H1 (cell line): ENCODE measurements at regions not wholly inside any gene's neighbourhood (a gene's known extent, or its start where the extent isn't known, plus 50 kb on each side); places are given as distances from the start of the nearest gene placed in this dataset.

ENCODE experiments used
- CTCF ChIA-PET: fragments of 300-600 bp; sonication (Branson Sonifier 250); formaldehyde crosslinking; loops from one replicate; lab custom pipeline; 2021; ENCODE audit not compliant: partially characterized antibody; lab: Charles Lee
- POLR2A ChIA-PET: fragments of 300-600 bp; sonication (Branson Sonifier 250); formaldehyde crosslinking; loops from one replicate; lab custom pipeline; 2021; ENCODE audit warnings: inconsistent platforms; ENCODE audit not compliant: partially characterized antibody; lab: Charles Lee
- DNase-seq, 2 experiments: peaks; one replicate each; pipeline versions ENCODE4 v3.0.0 to v3.0.0-alpha.2; 2010 to 2022; ENCODE audit warnings: low spot score in 2 of 2, low read depth in 1 of 2, mixed read lengths in 1 of 2
- FAIRE-seq: peaks from 2 replicates; lab custom pipeline; 2011; peaks lifted over from hg19 to GRCh38; lab: Jason Lieb, UNC
- H2AFZ ChIP-seq: 2 replicates; pipeline ENCODE4 v1.8.1; 2012; ENCODE audit warnings: low read length, inconsistent platforms
- H2AK5ac ChIP-seq: 2 replicates; pipeline ENCODE4 v1.6.1; 2013; ENCODE audit warnings: low read depth, low read length
- H2BK120ac ChIP-seq: replicated peaks from 2 replicates; pipeline ENCODE3; 2013; ENCODE audit warnings: low read depth, low read length, inconsistent platforms
- H2BK12ac ChIP-seq: 2 replicates; pipeline ENCODE4 v1.6.1; 2013; ENCODE audit warnings: low read depth, low read length
- H2BK15ac ChIP-seq: 2 replicates; pipeline ENCODE4 v1.6.1; 2013; ENCODE audit warnings: low read length
- H2BK20ac ChIP-seq: 2 replicates; pipeline ENCODE4 v1.6.1; 2013; ENCODE audit warnings: low read length
- H2BK5ac ChIP-seq: 2 replicates; pipeline ENCODE4 v1.6.1; 2013; ENCODE audit warnings: low read depth, low read length
- H3K14ac ChIP-seq: 2 replicates; pipeline ENCODE4 v1.6.1; 2013; ENCODE audit warnings: inconsistent platforms; ENCODE audit not compliant: insufficient read length
- H3K18ac ChIP-seq: 2 replicates; pipeline ENCODE4 v1.6.1; 2013; ENCODE audit warnings: low read length; ENCODE audit errors: extremely low read depth
- H3K23ac ChIP-seq: 2 replicates; pipeline ENCODE4 v1.6.1; 2013; ENCODE audit warnings: inconsistent platforms; ENCODE audit not compliant: insufficient read length
- H3K23me2 ChIP-seq: 2 replicates; pipeline ENCODE4 v1.6.1; 2013; ENCODE audit warnings: low read depth, low read length
- H3K27ac ChIP-seq: 2 replicates; pipeline ENCODE4 v1.6.1; 2011; ENCODE audit warnings: low read depth, low read length, inconsistent platforms
- H3K27me3 ChIP-seq, 4 experiments: replicated peaks in 1 of 4; 1 replicate in 1 of 4; 2 replicates in 3 of 4; pipeline versions ENCODE4 v1.6.1 to v1.8.1; 2011 to 2013; ENCODE audit warnings: low read length in 3 of 4, mild to moderate bottlenecking in 3 of 4, inconsistent platforms in 2 of 4, mixed read lengths in 2 of 4, moderate library complexity in 1 of 4; ENCODE audit not compliant: control insufficient read depth in 3 of 4, insufficient read depth in 3 of 4; ENCODE audit errors: extremely low read depth in 1 of 4
- H3K36me3 ChIP-seq, 4 experiments: 2 replicates each; pipeline versions ENCODE4 v1.6.1 to v1.8.1; 2011 to 2013; ENCODE audit warnings: mild to moderate bottlenecking in 4 of 4, low read length in 3 of 4, moderate library complexity in 2 of 4, control low read depth in 1 of 4, inconsistent platforms in 1 of 4; ENCODE audit not compliant: insufficient read depth in 4 of 4, control insufficient read depth in 2 of 4
- H3K4ac ChIP-seq: replicated peaks from 2 replicates; pipeline ENCODE3; 2013; ENCODE audit warnings: low read length, low read depth, mixed read lengths, inconsistent platforms; ENCODE audit not compliant: insufficient read length
- H3K4me1 ChIP-seq, 4 experiments: replicated peaks in 1 of 4; 1 replicate in 1 of 4; 2 replicates in 3 of 4; pipeline versions ENCODE4 v1.6.1 to v1.8.1; 2011 to 2013; ENCODE audit warnings: low read length in 3 of 4, inconsistent platforms in 2 of 4, mixed read lengths in 1 of 4; ENCODE audit not compliant: insufficient read depth in 4 of 4, control insufficient read depth in 3 of 4
- H3K4me2 ChIP-seq, 2 experiments: 2 replicates each; pipeline versions ENCODE4 v1.6.1 to v1.8.1; 2011 to 2013; ENCODE audit warnings: low read depth in 2 of 2, low read length in 2 of 2, control low read depth in 1 of 2, inconsistent platforms in 1 of 2, mild to moderate bottlenecking in 1 of 2; ENCODE audit not compliant: insufficient read depth in 1 of 2
- H3K4me3 ChIP-seq, 4 experiments: fragments of 200-600, 300-600 bp in 1 of 4; sonication (generic), shearing (Covaris generic), sonication (Bioruptor Twin) in 1 of 4; 2 replicates each; pipeline versions ENCODE4 v1.5.1 to v1.8.1; 2011 to 2016; ENCODE audit warnings: low read length in 4 of 4, low read depth in 3 of 4, control low read depth in 2 of 4, inconsistent platforms in 2 of 4, mild to moderate bottlenecking in 2 of 4, mixed read lengths in 1 of 4, moderate library complexity in 1 of 4; ENCODE audit not compliant: insufficient read depth in 2 of 4; ENCODE audit errors: extremely low read depth in 1 of 4
- H3K56ac ChIP-seq: replicated peaks from 2 replicates; pipeline ENCODE3; 2013; ENCODE audit warnings: low read depth, mild to moderate bottlenecking, mixed read lengths, low read length, inconsistent platforms; ENCODE audit not compliant: insufficient read length
- H3K79me1 ChIP-seq: 2 replicates; pipeline ENCODE4 v1.6.1; 2013; ENCODE audit warnings: low read depth, low read length, control low read depth
- H3K79me2 ChIP-seq, 2 experiments: 2 replicates each; pipeline versions ENCODE4 v1.6.1 to v1.8.1; 2012 to 2013; ENCODE audit warnings: low read length in 2 of 2, mild to moderate bottlenecking in 2 of 2, inconsistent platforms in 1 of 2; ENCODE audit not compliant: insufficient read depth in 2 of 2, control insufficient read depth in 1 of 2
- H3K9ac ChIP-seq, 4 experiments: replicated peaks in 1 of 4; 1 replicate in 1 of 4; 2 replicates in 3 of 4; pipeline versions ENCODE4 v1.6.1 to v1.8.1; 2011 to 2013; ENCODE audit warnings: low read depth in 3 of 4, low read length in 3 of 4, control low read depth in 2 of 4, mild to moderate bottlenecking in 2 of 4, moderate library complexity in 2 of 4, inconsistent platforms in 1 of 4; ENCODE audit errors: extremely low read depth in 1 of 4
- H3K9me3 ChIP-seq, 2 experiments: 2 replicates each; pipeline versions ENCODE4 v1.6.1 to v1.8.1; 2012 to 2013; ENCODE audit warnings: mild to moderate bottlenecking in 2 of 2, moderate library complexity in 2 of 2, control low read depth in 1 of 2, inconsistent platforms in 1 of 2, low read depth in 1 of 2, low read length in 1 of 2, mixed read lengths in 1 of 2; ENCODE audit not compliant: insufficient read depth in 2 of 2
- H4K20me1 ChIP-seq, 2 experiments: replicated peaks in 1 of 2; 2 replicates each; pipeline versions ENCODE3 to v1.8.1; 2011 to 2013; ENCODE audit warnings: inconsistent platforms in 2 of 2, low read length in 2 of 2, mild to moderate bottlenecking in 1 of 2; ENCODE audit not compliant: insufficient read depth in 2 of 2, control insufficient read depth in 1 of 2
- H4K5ac ChIP-seq: 2 replicates; pipeline ENCODE4 v1.6.1; 2013; ENCODE audit warnings: low read length, low read depth, mixed read lengths, inconsistent platforms; ENCODE audit not compliant: insufficient read length
- H4K8ac ChIP-seq: 2 replicates; pipeline ENCODE4 v1.8.0; 2013; ENCODE audit warnings: mild to moderate bottlenecking, moderate library complexity, low read length, inconsistent platforms; ENCODE audit not compliant: insufficient read depth; ENCODE audit errors: extremely low read depth
- H4K91ac ChIP-seq: replicated peaks from 2 replicates; pipeline ENCODE3; 2013; ENCODE audit warnings: low read length, mixed read lengths, inconsistent platforms; ENCODE audit not compliant: insufficient read length
- BACH1 ChIP-seq: IDR thresholded peaks from 2 replicates; pipeline ENCODE4 v1.6.1; 2012; ENCODE audit warnings: low read length, improper control_type of control experiment
- BCL11A ChIP-seq, 2 experiments: IDR thresholded peaks; one replicate each; pipeline ENCODE4 v1.6.1; 2011; ENCODE audit warnings: low read depth in 2 of 2, low read length in 2 of 2, mild to moderate bottlenecking in 2 of 2
- CHD1 ChIP-seq: IDR thresholded peaks from 2 replicates; pipeline ENCODE4 v1.6.1; 2012; ENCODE audit warnings: low read depth, low read length, improper control_type of control experiment
- EP300 ChIP-seq, 2 experiments: IDR thresholded peaks; 1 replicate in 1 of 2; 2 replicates in 1 of 2; pipeline ENCODE4 v1.6.1; 2011 to 2012; ENCODE audit warnings: low read depth in 2 of 2, low read length in 2 of 2, mild to moderate bottlenecking in 2 of 2, borderline replicate concordance in 1 of 2, inconsistent platforms in 1 of 2, moderate library complexity in 1 of 2
- HDAC2 ChIP-seq, 2 experiments: fragments of 300-600 bp in 1 of 2; sonication (generic) in 1 of 2; IDR thresholded peaks; 2 replicates each; pipeline ENCODE4 v1.6.1; 2011 to 2012; ENCODE audit warnings: low read depth in 2 of 2, low read length in 2 of 2, mild to moderate bottlenecking in 2 of 2, moderate library complexity in 2 of 2, borderline replicate concordance in 1 of 2, inconsistent platforms in 1 of 2
- KDM4A ChIP-seq: IDR thresholded peaks from one replicate; pipeline ENCODE4 v1.7.1; 2012; ENCODE audit warnings: low read depth, mild to moderate bottlenecking, moderate library complexity, low read length, inconsistent platforms; ENCODE audit not compliant: severe bottlenecking
- PHF8 ChIP-seq: fragments of 200-600 bp; sonication (generic); conservative IDR thresholded peaks from 2 replicates; pipeline ENCODE4 v1.7.1; 2012; ENCODE audit warnings: low read depth, mild to moderate bottlenecking, inconsistent platforms, low read length, moderate library complexity
- POLR2AphosphoS5 ChIP-seq: IDR thresholded peaks from 2 replicates; pipeline ENCODE4 v1.6.1; 2011; ENCODE audit warnings: low read depth, low read length
- POU5F1 ChIP-seq: IDR thresholded peaks from 2 replicates; pipeline ENCODE4 v1.6.1; 2011; ENCODE audit warnings: low read depth, mild to moderate bottlenecking, low read length, moderate library complexity
- RNF2 ChIP-seq: fragments of 200-900, 300-1000 bp; sonication (generic); IDR thresholded peaks from 2 replicates; pipeline ENCODE4 v1.7.1; 2016; ENCODE audit warnings: borderline replicate concordance, low read depth, mild to moderate bottlenecking, antibody characterized with exemption, low read length; ENCODE audit not compliant: poor library complexity, severe bottlenecking; ENCODE audit errors: missing control alignments
- TAF7 ChIP-seq: optimal IDR thresholded peaks from 2 replicates; pipeline ENCODE3; 2011; ENCODE audit warnings: low read depth, mild to moderate bottlenecking, inconsistent platforms, low read length, moderate library complexity, borderline replicate concordance
- YY1 ChIP-seq: IDR thresholded peaks from 2 replicates; pipeline ENCODE4 v1.6.1; 2011; ENCODE audit warnings: low read depth, mild to moderate bottlenecking, low read length
- WGBS, 2 experiments: shearing (Covaris generic) in 1 of 2; methylation state at CpG; one replicate each; pipeline versions ENCODE4 v1.1.6 to v1.1.7; 2013 to 2015; ENCODE audit warnings: low lambda C conversion rate in 2 of 2, mixed read lengths in 2 of 2, inconsistent platforms in 1 of 2, low coverage in 1 of 2, missing lambda C conversion rate in 1 of 2; ENCODE audit not compliant: insufficient replicate concordance in 2 of 2, insufficient coverage in 1 of 2, insufficient read length in 1 of 2; ENCODE audit errors: extremely low coverage in 1 of 2, missing lambda C conversion rate in 1 of 2; 5-methylcytosine and 5-hydroxymethylcytosine counted together

GRCh38 chr9:40884072-40884901, 244.2 kb downstream of the FOXD4L6 start:
- Histone ChIP-seq H3K79me1 (no peaks in the 10 kb centered on the region), H2BK5ac (no peak overlapping the region), H3K36me3 (no peaks in the 10 kb centered on the region; a peak in 1 of 8 replicates), H2BK15ac (no peak overlapping the region), H2BK12ac (no peak overlapping the region), H3K23me2 (no peaks in the 10 kb centered on the region), H2BK120ac (no peak overlapping the region), H3K4me3 (no peak overlapping the region), H4K8ac (no peak overlapping the region), H3K9me3 (peaks cover 15 to 32% of the 10 kb centered on the region in 2 experiments; a peak in 3 of 4 replicates), H3K4me1 (no peaks in the 10 kb centered on the region), H2AK5ac (no peak overlapping the region), H3K18ac (no peak overlapping the region), H3K79me2 (no peaks in the 10 kb centered on the region), H3K56ac (no peak overlapping the region), H3K4me2 (no peak overlapping the region), H3K27me3 (peaks cover 0 to 9% (median 5%) of the 10 kb centered on the region in 4 experiments; a peak in 4 of 7 replicates), H3K27ac (no peak overlapping the region), H4K20me1 (no peaks in the 10 kb centered on the region), H3K14ac (no peak overlapping the region), H4K5ac (no peak overlapping the region), H2BK20ac (no peak overlapping the region), H2AFZ (no peak overlapping the region), H3K9ac (no peak overlapping the region), H3K23ac (no peak overlapping the region), H4K91ac (no peak overlapping the region), H3K4ac (no peak overlapping the region)
- CTCF ChIA-PET, result no interaction called here
- FAIRE-seq (no peak), DNase-seq (peak in 1 of 2 experiments; percentile 38)
- WGBS, 2 experiments, result 91% methylated on average over 40 of the region's 40 CpGs; no CpG with 5 or more reads in 1 of the 2 experiments
- POLR2A ChIA-PET, result no interaction called here
- TF ChIP-seq RNF2 (no peak), BACH1 (no peak), BCL11A (IDR thresholded peaks at IDR 0.05; ENCODE audit: low read depth in 2 of 2, low read length in 2 of 2) (no peak), TAF7 (no peak), KDM4A (no peak), POU5F1 (no peak), HDAC2 (IDR thresholded peaks at IDR 0.05; ENCODE audit: borderline replicate concordance in 1 of 2, low read depth in 2 of 2, low read length in 2 of 2) (no peak), PHF8 (no peak), CHD1 (no peak), EP300 (IDR thresholded peaks at IDR 0.05; ENCODE audit: borderline replicate concordance in 1 of 2, low read depth in 2 of 2, low read length in 2 of 2) (no peak), POLR2AphosphoS5 (no peak), YY1 (no peak)
